Fibroblast of villous mesenchyme (primary cell): ENCODE measurements at regions not wholly inside any gene's neighbourhood (a gene's known extent, or its start where the extent isn't known, plus 50 kb on each side); places are given as distances from the start of the nearest gene placed in this dataset.

Source experiments
- DNase-seq: peaks from one replicate; pipeline ENCODE4 v3.0.0-alpha.2; 2010; ENCODE audit warnings: low read depth
- H3K4me3 ChIP-seq: 2 replicates; pipeline ENCODE4 v1.5.1; 2011; ENCODE audit warnings: low read depth, mild to moderate bottlenecking, low read length
- CTCF ChIP-seq: IDR thresholded peaks from 2 replicates; pipeline ENCODE4 v1.5.1; 2012; ENCODE audit warnings: low read depth, mild to moderate bottlenecking, low read length; ENCODE audit not compliant: insufficient read depth

GRCh38 chr2:60333264-60333663 lies 220.2 kb downstream of the BCL11A start:
- DNase-seq, result no peak
- H3K4me3 ChIP-seq, result no peak overlapping the region
- no peak for TF ChIP-seq CTCF

- no peak for TF ChIP-seq CTCF
- no peak overlapping the region for H3K4me3 ChIP-seq
- DNase-seq, result no peak
These were observed 222.2 kb downstream of the BCL11A start for GRCh38 chr2:60331115-60331809.

GRCh38 chr2:60329225-60329624 lies 224.2 kb downstream of the BCL11A start:
- H3K4me3 ChIP-seq, result no peak overlapping the region

GRCh38 chr2:60324536-60324935 lies 228.9 kb downstream of the BCL11A start:
- H3K4me3 ChIP-seq, result no peak overlapping the region
- DNase-seq, result no peak
- TF ChIP-seq CTCF, result no peak

More at GRCh38 chr2:60329225-60329624, 224.2 kb downstream of the BCL11A start:
- TF ChIP-seq CTCF, result no peak
- no peak for DNase-seq

GRCh38 chr2:60321816-60322215 lies 231.6 kb downstream of the BCL11A start:
- H3K4me3 ChIP-seq, result no peak overlapping the region
- no peak for DNase-seq
- no peak for TF ChIP-seq CTCF

- no peak for TF ChIP-seq CTCF
These were observed 232.7 kb downstream of the BCL11A start for GRCh38 chr2:60320724-60321123.

GRCh38 chr2:60319031-60319547 lies 234.4 kb downstream of the BCL11A start:
- DNase-seq, result no peak
- no peak for TF ChIP-seq CTCF
- H3K4me3 ChIP-seq, result no peak overlapping the region

More at GRCh38 chr2:60320724-60321123, 232.7 kb downstream of the BCL11A start:
- DNase-seq, result no peak
- H3K4me3 ChIP-seq, result no peak overlapping the region
